GM23338 (cell line): ENCODE measurements at regions not wholly inside any gene's neighbourhood (a gene's known extent, or its start where the extent isn't known, plus 50 kb on each side); places are given as distances from the start of the nearest gene placed in this dataset.

Experiments
- ATAC-seq: fragments of 200-7000 bp; cut with Tn5 transposase; 3 replicates; pipeline ENCODE4 v1.9.1; 2020
- DNase-seq: peaks from one replicate; pipeline ENCODE4 v3.0.0-alpha.2; 2015; ENCODE audit warnings: low spot score
- H2AFZ ChIP-seq: fragments of 200-600 bp; sonication (generic); 2 replicates; pipeline ENCODE4 v1.8.0; 2016; ENCODE audit warnings: antibody characterized with exemption, mild to moderate bottlenecking, moderate library complexity
- H3F3A ChIP-seq: fragments of 200-600 bp; sonication (generic); replicated peaks from 2 replicates; pipeline ENCODE4 v1.8.0; 2017; ENCODE audit warnings: antibody characterized with exemption, mixed run types, low read depth
- H3K27ac ChIP-seq: fragments of 200-600 bp; sonication (generic); 2 replicates; pipeline ENCODE4 v1.6.1; 2016; ENCODE audit warnings: low read depth
- H3K27me3 ChIP-seq: fragments of 200-600 bp; sonication (generic); 2 replicates; pipeline ENCODE4 v1.8.0; 2016; ENCODE audit warnings: mild to moderate bottlenecking, mixed run types, moderate library complexity; ENCODE audit not compliant: insufficient read depth
- H3K36me3 ChIP-seq: fragments of 200-600 bp; sonication (generic); 2 replicates; pipeline ENCODE4 v1.8.0; 2016; ENCODE audit warnings: mild to moderate bottlenecking; ENCODE audit not compliant: insufficient read depth
- H3K4me1 ChIP-seq: fragments of 200-600 bp; sonication (generic); 2 replicates; pipeline ENCODE4 v1.8.0; 2016; ENCODE audit warnings: mild to moderate bottlenecking, moderate library complexity; ENCODE audit not compliant: insufficient read depth
- H3K4me2 ChIP-seq: fragments of 200-600 bp; sonication (generic); 2 replicates; pipeline ENCODE4 v1.7.1; 2017; ENCODE audit warnings: mixed run types
- H3K4me3 ChIP-seq: fragments of 200-600 bp; sonication (generic); 2 replicates; pipeline ENCODE4 v1.6.1; 2016; ENCODE audit warnings: mixed run types
- H3K79me2 ChIP-seq: fragments of 200-600 bp; sonication (generic); replicated peaks from 2 replicates; pipeline ENCODE4 v1.8.0; 2017; ENCODE audit warnings: mild to moderate bottlenecking; ENCODE audit not compliant: insufficient read depth
- H3K9me2 ChIP-seq: fragments of 200-600 bp; sonication (generic); 2 replicates; pipeline ENCODE4 v1.8.0; 2017; ENCODE audit not compliant: insufficient read depth
- H4K20me1 ChIP-seq: fragments of 200-600 bp; sonication (generic); replicated peaks from 2 replicates; pipeline ENCODE4 v1.8.0; 2017; ENCODE audit warnings: mild to moderate bottlenecking; ENCODE audit not compliant: insufficient read depth
- H3K27ac Mint-ChIP-seq: 2 replicates; pipeline ENCODE4 v1.8.0; 2020; ENCODE audit warnings: inconsistent platforms, mild to moderate bottlenecking, moderate library complexity, mixed read lengths
- H3K27me3 Mint-ChIP-seq: 3 replicates; pipeline ENCODE4 v1.8.0; 2022; ENCODE audit warnings: low read depth, mild to moderate bottlenecking, moderate library complexity, mixed read lengths, inconsistent platforms; ENCODE audit not compliant: insufficient read depth, poor library complexity
- H3K36me3 Mint-ChIP-seq: 3 replicates; pipeline ENCODE4 v1.8.0; 2021; ENCODE audit warnings: low read depth, mild to moderate bottlenecking, inconsistent platforms, moderate library complexity, mixed read lengths
- H3K4me1 Mint-ChIP-seq: 3 replicates; pipeline ENCODE4 v1.8.0; 2020; ENCODE audit warnings: mild to moderate bottlenecking, inconsistent platforms, mixed read lengths
- H3K4me3 Mint-ChIP-seq: 3 replicates; pipeline ENCODE4 v1.8.0; 2021; ENCODE audit warnings: moderate library complexity, mild to moderate bottlenecking, inconsistent platforms, mixed read lengths
- H3K9me3 Mint-ChIP-seq: 3 replicates; pipeline ENCODE4 v1.8.0; 2020; ENCODE audit warnings: moderate library complexity, mild to moderate bottlenecking, inconsistent platforms, mixed read lengths
- CREB1 ChIP-seq: fragments of 250-450 bp; sonication (Bioruptor Pico); IDR thresholded peaks from 2 replicates; pipeline ENCODE4 v1.5.0; 2020; ENCODE audit warnings: low read depth, mild to moderate bottlenecking, moderate library complexity
- CTCF ChIP-seq, 2 experiments: fragments of 200-600 bp in 1 of 2; sonication (generic) in 1 of 2; conservative IDR thresholded peaks; 2 replicates each; pipeline versions ENCODE4 v1.5.1 to v1.6.1; 2016 to 2017; ENCODE audit warnings: antibody characterized with exemption in 2 of 2, low read depth in 2 of 2, mild to moderate bottlenecking in 2 of 2, moderate library complexity in 1 of 2
- ETS1 ChIP-seq: IDR thresholded peaks from 2 replicates; pipeline ENCODE4 v1.6.1; 2016; ENCODE audit warnings: antibody characterized with exemption
- EZH2 ChIP-seq: fragments of 200-600 bp; sonication (generic); IDR thresholded peaks from one replicate; pipeline ENCODE4 v1.8.0; 2017; ENCODE audit warnings: antibody characterized with exemption, mild to moderate bottlenecking, low read depth; ENCODE audit not compliant: unreplicated experiment
- EZH2phosphoT487 ChIP-seq: fragments of 200-600 bp; sonication (generic); IDR thresholded peaks from one replicate; pipeline ENCODE4 v1.8.1; 2018; ENCODE audit warnings: antibody characterized with exemption; ENCODE audit not compliant: unreplicated experiment
- JUNB ChIP-seq: IDR thresholded peaks from one replicate; pipeline ENCODE4 v1.6.1; 2016; ENCODE audit warnings: antibody characterized with exemption; ENCODE audit not compliant: unreplicated experiment
- NANOG ChIP-seq: IDR thresholded peaks from 2 replicates; pipeline ENCODE4 v1.6.1; 2016; ENCODE audit warnings: antibody characterized with exemption, borderline replicate concordance
- POLR2AphosphoS5 ChIP-seq: IDR thresholded peaks from 2 replicates; pipeline ENCODE4 v1.6.1; 2016; ENCODE audit warnings: antibody characterized with exemption, low read depth
- REST ChIP-seq: IDR thresholded peaks from one replicate; pipeline ENCODE4 v1.6.1; 2018; ENCODE audit warnings: antibody characterized with exemption; ENCODE audit not compliant: unreplicated experiment
- STAT1 ChIP-seq: IDR thresholded peaks from one replicate; pipeline ENCODE4 v1.6.1; 2016; ENCODE audit warnings: antibody characterized with exemption; ENCODE audit not compliant: unreplicated experiment
- ZNF114 ChIP-seq: fragments of 250-450 bp; sonication (Bioruptor Pico); IDR thresholded peaks from 2 replicates; pipeline ENCODE4 v1.5.0; 2020; ENCODE audit warnings: mild to moderate bottlenecking, moderate library complexity
- ZNF331 ChIP-seq: fragments of 250-450 bp; sonication (Bioruptor Pico); IDR thresholded peaks from 2 replicates; pipeline ENCODE4 v1.5.0; 2020; ENCODE audit warnings: low read depth, mild to moderate bottlenecking, moderate library complexity
- ZNF462 ChIP-seq: fragments of 250-450 bp; sonication (Bioruptor Pico); IDR thresholded peaks from 2 replicates; pipeline ENCODE4 v1.5.0; 2020; ENCODE audit warnings: mild to moderate bottlenecking, moderate library complexity

GRCh38 chr6:44047179-44047546, 80.1 kb downstream of the MRPL14 start:
- peaks cover 17% of the 10 kb centered on the region for H3K4me1 Mint-ChIP-seq
- Histone ChIP-seq H4K20me1 (no peaks in the 10 kb centered on the region), H3K36me3 (no peaks in the 10 kb centered on the region), H3K9me2 (no peaks in the 10 kb centered on the region), H2AFZ (no peak overlapping the region), H3F3A (no peaks in the 10 kb centered on the region), H3K4me3 (no peak overlapping the region), H3K27ac (no peak overlapping the region), H3K4me1 (peaks cover 9% of the 10 kb centered on the region), H3K27me3 (no peaks in the 10 kb centered on the region), H3K4me2 (no peak overlapping the region), H3K79me2 (no peaks in the 10 kb centered on the region)
- peaks cover 8% of the 10 kb centered on the region for H3K27me3 Mint-ChIP-seq
- no peak for TF ChIP-seq ZNF331
- no peak for TF ChIP-seq EZH2phosphoT487
- TF ChIP-seq ZNF462: no peak
- TF ChIP-seq EZH2: no peak
- TF ChIP-seq CTCF (conservative IDR thresholded peaks at IDR 0.05; ENCODE audit: low read depth in 2 of 2): no peak
- no peak for TF ChIP-seq STAT1
- no peak for TF ChIP-seq POLR2AphosphoS5
- TF ChIP-seq CREB1: no peak
- no peak for TF ChIP-seq JUNB
- no peak for TF ChIP-seq ETS1
- no peak for TF ChIP-seq NANOG
- no peak for TF ChIP-seq ZNF114 (CRISPR knock-in tag)
- no peak for TF ChIP-seq REST
- H3K9me3 Mint-ChIP-seq: no peaks in the 10 kb centered on the region
- H3K27ac Mint-ChIP-seq: no peak overlapping the region
- DNase-seq: no peak
- ATAC-seq: no peak
- H3K4me3 Mint-ChIP-seq: no peak overlapping the region
- H3K36me3 Mint-ChIP-seq: no peaks in the 10 kb centered on the region
